Ishikawa (cell line): ENCODE measurements at regions not wholly inside any gene's neighbourhood (a gene's known extent, or its start where the extent isn't known, plus 50 kb on each side); places are given as distances from the start of the nearest gene placed in this dataset.

Source experiments
- CEBPB ChIP-seq: IDR thresholded peaks from 2 replicates; pipeline ENCODE4 v1.6.1; 2012
- CREB1 ChIP-seq: IDR thresholded peaks from 2 replicates; pipeline ENCODE4 v1.6.1; 2012; ENCODE audit warnings: low read depth
- EGR1 ChIP-seq: IDR thresholded peaks from 2 replicates; pipeline ENCODE4 v1.6.1; 2012
- EP300 ChIP-seq: IDR thresholded peaks from 2 replicates; pipeline ENCODE4 v1.6.1; 2012; ENCODE audit warnings: borderline replicate concordance
- FOXM1 ChIP-seq: IDR thresholded peaks from 2 replicates; pipeline ENCODE4 v1.6.1; 2012; ENCODE audit warnings: low read depth, borderline replicate concordance
- MAX ChIP-seq: IDR thresholded peaks from 2 replicates; pipeline ENCODE4 v1.6.1; 2012
- NFIC ChIP-seq: IDR thresholded peaks from 2 replicates; pipeline ENCODE4 v1.6.1; 2012
- RAD21 ChIP-seq: IDR thresholded peaks from 2 replicates; pipeline ENCODE4 v1.6.1; 2012; ENCODE audit warnings: low read depth
- TAF1 ChIP-seq: IDR thresholded peaks from 2 replicates; pipeline ENCODE4 v1.6.1; 2012; ENCODE audit warnings: low read depth, mild to moderate bottlenecking
- TCF12 ChIP-seq: IDR thresholded peaks from 2 replicates; pipeline ENCODE4 v1.6.1; 2012; ENCODE audit warnings: low read depth
- TEAD4 ChIP-seq: IDR thresholded peaks from 2 replicates; pipeline ENCODE4 v1.6.1; 2012
- ZBTB7A ChIP-seq: IDR thresholded peaks from 2 replicates; pipeline ENCODE4 v1.6.1; 2012; ENCODE audit warnings: low read depth
- TF ChIP-seq, protein P1 (sequence below): IDR thresholded peaks from 2 replicates; pipeline ENCODE4 v1.6.1; 2012; ENCODE audit warnings: low read depth, mild to moderate bottlenecking

- TF ChIP-seq, protein P1, sequence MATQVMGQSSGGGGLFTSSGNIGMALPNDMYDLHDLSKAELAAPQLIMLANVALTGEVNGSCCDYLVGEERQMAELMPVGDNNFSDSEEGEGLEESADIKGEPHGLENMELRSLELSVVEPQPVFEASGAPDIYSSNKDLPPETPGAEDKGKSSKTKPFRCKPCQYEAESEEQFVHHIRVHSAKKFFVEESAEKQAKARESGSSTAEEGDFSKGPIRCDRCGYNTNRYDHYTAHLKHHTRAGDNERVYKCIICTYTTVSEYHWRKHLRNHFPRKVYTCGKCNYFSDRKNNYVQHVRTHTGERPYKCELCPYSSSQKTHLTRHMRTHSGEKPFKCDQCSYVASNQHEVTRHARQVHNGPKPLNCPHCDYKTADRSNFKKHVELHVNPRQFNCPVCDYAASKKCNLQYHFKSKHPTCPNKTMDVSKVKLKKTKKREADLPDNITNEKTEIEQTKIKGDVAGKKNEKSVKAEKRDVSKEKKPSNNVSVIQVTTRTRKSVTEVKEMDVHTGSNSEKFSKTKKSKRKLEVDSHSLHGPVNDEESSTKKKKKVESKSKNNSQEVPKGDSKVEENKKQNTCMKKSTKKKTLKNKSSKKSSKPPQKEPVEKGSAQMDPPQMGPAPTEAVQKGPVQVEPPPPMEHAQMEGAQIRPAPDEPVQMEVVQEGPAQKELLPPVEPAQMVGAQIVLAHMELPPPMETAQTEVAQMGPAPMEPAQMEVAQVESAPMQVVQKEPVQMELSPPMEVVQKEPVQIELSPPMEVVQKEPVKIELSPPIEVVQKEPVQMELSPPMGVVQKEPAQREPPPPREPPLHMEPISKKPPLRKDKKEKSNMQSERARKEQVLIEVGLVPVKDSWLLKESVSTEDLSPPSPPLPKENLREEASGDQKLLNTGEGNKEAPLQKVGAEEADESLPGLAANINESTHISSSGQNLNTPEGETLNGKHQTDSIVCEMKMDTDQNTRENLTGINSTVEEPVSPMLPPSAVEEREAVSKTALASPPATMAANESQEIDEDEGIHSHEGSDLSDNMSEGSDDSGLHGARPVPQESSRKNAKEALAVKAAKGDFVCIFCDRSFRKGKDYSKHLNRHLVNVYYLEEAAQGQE, result no peak
- TF ChIP-seq RAD21 (no peak), ZBTB7A (no peak), TCF12 (no peak), MAX (no peak), FOXM1 (no peak), TEAD4 (no peak), EP300 (no peak), CREB1 (no peak), TAF1 (no peak), NFIC (no peak), CEBPB (no peak), EGR1 (no peak)
These were observed 346.3 kb upstream of the UMPS start for GRCh38 chr3:124383846-124384466.
